ENCODE measurements at regions not wholly inside any gene's neighbourhood (a gene's known extent, or its start where the extent isn't known, plus 50 kb on each side); places are given as distances from the start of the nearest gene placed in this dataset.

- TF ChIP-seq ATF2 (IDR thresholded peaks at IDR 0.05; ENCODE audit: low read length) (no peak), RFX5 (IDR thresholded peaks at IDR 0.05; ENCODE audit: borderline replicate concordance, low read depth, low read length) (no peak), JUND (IDR thresholded peaks at IDR 0.05; ENCODE audit: low read length) (no peak), KDM5A (IDR thresholded peaks at IDR 0.05; ENCODE audit: low read length) (no peak), POLR2AphosphoS5 (IDR thresholded peaks at IDR 0.05; ENCODE audit: low read depth, low read length) (no peak), CHD1 (IDR thresholded peaks at IDR 0.05; ENCODE audit: low read depth, low read length) (no peak), ASH2L (IDR thresholded peaks at IDR 0.05; ENCODE audit: low read length) (no peak)
Measured at GRCh38 chr15:93341164-93341563, 252.2 kb upstream of the RGMA start (continued).

Data from H1 (cell line).